ENCODE measurements at regions not wholly inside any gene's neighbourhood (a gene's known extent, or its start where the extent isn't known, plus 50 kb on each side); places are given as distances from the start of the nearest gene placed in this dataset.
"Not testable (repeated sequence)": the region's sequence is repeated elsewhere in the genome, so short reads cannot be mapped to it uniquely, and the experiment has no call there.

GRCh38 chr20:53872081-53872541 is 198.3 kb downstream of the BCAS1 start:
- DNase-seq = no peak

DNA sequence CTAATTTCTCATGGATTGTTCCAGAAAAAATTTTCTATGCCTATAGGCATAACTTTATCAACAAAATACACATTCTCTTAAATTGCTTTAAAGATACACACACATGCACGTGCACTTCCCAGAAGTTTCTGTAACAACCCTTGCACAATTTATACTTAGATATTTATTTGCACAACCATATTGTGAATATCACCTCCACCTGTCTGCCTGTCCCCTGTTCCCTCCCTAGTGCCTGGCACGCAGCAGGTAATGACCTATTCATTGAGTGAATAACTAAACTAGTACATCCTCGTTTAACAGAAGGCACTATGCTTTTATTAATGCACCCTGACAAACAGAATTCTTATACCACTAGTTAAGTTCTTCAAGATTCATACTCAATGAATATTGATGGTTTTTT is 198.9 kb downstream of the BCAS1 start:
- no peak for DNase-seq

DNA sequence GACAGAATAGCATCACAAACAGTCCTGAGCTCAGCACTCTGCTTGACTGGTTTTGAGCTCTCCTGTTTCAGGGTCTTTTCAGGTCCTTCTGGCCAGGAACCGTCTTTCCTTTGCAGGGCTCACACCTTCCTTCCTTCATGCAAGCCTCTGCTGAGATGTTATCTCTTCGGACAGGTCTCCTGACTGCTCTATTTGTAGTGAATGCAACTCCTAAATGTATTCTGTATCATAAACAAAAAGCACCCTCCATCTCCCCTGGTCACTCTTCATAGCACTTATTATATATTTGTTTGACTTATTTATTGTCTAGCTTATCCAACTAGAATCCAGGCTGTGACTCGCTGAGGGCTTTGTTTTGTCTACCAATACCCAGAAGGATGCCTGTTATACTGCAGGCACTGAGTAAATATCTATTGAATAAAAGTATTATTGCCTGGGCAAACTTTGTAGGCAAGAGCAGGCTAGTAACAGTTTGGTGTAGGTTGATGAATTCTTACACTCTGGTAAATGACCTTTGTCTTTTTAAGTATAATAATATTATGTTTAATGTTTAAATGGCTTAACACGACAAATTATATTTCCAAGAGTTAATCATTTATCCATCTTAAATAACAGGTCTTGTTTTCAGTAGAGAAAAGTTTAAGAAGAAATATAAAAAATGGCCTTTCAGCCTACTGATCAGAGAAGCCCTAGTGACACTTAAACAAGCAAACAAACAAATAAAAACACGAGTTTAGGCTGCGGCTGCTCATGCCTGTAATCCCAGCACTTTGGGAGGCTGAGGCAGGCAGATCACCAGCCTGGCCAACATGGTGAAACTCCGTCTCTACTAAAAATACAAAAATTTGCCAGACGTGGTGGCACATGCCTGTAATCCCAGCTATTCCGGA is 199.7 kb downstream of the BCAS1 start:
- no peak for DNase-seq

DNA sequence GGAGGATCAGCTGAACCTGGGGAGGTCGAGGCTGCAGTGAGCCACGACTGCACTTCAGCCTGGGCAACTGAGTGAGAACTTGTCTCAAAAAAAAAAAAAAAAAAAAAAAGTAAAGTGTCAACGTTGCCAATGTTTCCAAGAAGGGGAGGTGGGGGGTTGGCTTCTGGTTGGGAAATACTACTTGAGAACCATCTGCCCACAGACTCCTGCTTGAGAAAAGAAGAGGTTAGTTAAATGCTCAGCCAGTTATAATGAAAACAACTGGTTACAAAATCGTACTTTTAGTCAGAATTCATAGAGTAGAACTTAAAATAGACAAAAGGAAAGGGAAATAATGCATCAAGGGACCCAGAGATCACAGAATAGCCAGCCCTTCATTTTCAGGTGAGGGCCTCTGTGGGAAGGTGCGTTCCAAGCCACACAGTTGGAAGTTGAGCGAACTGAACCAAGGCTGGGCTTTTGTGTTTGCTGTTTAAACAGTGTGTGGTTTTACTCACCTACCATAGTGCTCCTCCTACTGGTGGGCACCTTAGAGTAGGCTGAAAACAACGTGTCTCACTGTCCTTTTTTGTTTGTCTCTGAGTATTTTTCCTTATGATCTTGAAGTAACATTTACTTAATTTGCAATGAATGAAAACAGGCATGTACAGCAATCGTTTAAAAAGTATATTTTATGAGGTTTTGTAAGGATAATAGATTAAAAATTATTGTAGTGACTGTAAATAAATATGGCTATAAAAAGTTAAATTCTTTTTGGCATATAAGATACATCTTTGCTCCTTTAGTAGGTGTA is 200.7 kb downstream of the BCAS1 start:
- DNase-seq = peak; percentile 71 to 78

- no peak for DNase-seq
Observed at GRCh38 chr20:53867741-53868351, 202.5 kb downstream of the BCAS1 start.

DNA sequence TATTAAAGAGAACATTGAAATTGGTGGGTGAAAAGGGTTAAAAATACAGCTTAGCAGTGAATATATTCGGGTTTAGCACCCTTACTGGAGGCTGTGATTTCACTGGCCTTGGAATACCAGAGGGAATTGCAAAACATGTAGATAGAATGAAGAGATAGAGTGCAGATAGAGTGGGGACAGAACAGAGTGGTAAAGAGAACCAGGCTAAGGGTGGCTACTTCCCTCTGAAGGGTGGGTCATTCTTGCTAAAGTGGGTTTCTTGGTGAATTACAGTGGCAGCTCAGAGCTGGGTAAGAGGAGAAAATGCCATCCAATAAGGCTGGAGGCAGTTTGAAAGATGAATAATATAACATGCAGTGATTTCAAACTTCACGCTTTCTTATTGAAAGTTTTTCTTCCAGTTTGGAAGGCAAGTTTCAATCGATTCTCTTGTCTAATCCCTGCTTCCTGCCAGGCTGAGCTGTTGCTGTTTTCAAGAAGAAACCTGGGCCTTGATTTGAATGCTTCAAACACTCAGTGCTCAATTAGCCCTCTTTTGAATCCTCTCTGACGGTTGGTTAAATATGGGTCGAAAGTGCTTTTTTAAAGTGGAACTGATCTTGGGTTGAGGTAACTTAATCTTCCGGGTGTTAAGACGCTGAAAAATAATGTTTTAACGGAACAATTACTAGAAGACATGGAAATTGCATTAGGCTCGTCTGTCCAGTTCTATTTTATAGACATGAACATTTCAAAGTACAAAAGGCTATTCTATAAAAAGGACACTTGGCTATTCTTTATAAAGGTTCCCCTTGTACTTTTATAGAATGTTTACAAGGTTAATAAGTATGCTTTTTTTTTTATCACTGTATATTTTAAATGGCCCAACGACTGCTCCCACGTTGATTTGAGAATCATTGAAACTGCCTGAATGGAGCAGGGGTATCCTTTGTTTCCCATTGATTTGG is 203.3 kb downstream of the BCAS1 start:
- no peak for DNase-seq

DNA sequence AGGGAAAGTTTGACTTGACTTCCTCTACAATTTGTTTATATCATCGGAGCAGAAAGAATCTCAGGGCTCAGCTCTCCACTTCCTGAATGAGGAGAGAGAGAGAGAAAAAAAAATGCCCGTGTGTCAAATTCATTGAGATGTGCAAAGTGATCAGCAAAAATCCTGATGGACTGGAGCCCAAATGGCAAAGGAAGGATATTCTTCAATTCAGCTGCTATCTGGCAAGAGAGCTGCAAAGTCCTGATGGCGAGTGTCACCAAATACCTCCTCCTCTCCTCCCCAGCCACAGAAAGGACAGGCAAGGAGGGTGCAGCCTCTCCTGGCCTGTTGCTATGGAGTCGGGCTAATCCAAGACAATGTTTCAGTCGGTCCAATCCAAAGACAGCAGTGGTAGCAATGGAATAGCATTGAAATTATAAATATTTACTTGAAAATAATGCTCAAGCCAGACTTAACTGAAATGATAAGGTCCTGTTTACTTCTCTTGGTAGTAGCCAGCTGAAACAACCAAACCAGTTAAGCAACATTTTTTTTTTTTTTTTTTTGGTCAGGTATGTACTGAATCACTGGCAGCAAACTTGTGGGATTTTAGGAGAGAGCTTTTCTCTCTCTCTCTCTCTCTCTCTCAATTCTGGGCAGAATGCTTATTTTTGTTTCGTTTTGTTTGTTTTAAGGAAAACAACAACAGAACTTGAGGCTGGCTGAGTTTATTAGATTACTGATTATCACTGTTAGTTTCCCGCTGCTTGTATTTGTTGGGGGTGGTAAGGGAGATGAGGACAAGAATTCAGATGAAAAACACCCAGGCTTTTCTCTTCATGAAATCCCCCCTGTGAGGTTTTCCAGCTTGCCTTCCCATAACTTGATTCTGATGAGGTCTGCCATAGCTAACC is 204.2 kb downstream of the BCAS1 start:
- no peak for DNase-seq

- DNase-seq = not testable (repeated sequence)
Observed at GRCh38 chr20:53864765-53865683, 205.4 kb downstream of the BCAS1 start.

- DNase-seq = not testable (repeated sequence)
Observed at GRCh38 chr20:53863923-53864641, 206.3 kb downstream of the BCAS1 start.

DNA sequence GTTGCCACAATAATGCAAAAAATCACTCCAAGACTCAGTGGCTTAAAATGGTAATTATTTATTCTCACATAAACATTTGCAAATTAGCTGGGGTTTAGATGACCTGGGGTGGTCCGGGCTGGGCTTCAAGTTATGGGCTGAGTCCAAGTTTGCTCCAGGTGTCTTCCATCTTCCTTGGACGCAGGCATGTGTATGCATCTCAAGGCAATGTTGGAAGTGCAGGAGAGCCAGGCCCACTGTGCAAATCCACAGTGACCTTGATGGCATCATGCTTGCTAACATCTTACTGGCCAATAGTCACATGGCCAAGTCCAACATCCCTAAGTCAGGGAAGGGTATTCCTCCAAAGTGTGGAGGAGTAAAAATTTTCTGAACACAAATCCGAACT is 206.9 kb downstream of the BCAS1 start:
- not testable (repeated sequence) for DNase-seq

GRCh38 chr20:53863039-53863438 is 207.4 kb downstream of the BCAS1 start:
- DNase-seq = not testable (repeated sequence)

DNA sequence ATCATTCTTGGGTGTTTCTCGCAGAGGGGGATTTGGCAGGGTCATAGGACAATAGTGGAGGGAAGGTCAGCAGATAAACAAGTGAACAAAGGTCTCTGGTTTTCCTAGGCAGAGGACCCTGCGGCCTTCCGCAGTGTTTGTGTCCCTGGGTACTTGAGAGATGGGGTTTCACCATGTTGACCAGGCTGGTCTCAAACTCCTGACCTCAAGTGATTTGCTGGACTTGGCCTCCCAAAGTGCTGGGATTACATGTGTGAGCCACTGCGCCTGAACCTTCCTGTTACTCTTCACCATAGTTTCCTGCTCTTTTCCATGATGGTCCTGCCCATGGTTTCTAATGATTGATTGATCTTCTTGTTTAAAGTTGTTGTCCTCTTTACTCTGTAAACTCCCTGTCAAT is 207.9 kb downstream of the BCAS1 start:
- not testable (repeated sequence) for DNase-seq

DNA sequence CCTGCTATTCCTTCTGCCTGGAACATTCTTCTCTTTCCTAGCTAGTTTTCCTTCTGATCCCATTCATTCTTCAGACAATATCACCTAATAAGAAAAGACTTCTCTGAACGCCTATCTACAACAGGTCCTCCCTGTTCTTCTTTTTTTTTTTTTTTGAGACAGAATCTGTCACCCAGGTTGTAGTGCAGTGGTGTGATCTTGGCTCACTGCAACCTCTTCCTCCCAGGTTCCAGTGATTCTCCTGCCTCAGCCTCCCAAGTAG is 208.3 kb downstream of the BCAS1 start:
- not testable (repeated sequence) for DNase-seq

- DNase-seq = no peak
Observed at GRCh38 chr20:53859684-53860083, 210.7 kb downstream of the BCAS1 start.

- not testable (repeated sequence) for DNase-seq
Observed at GRCh38 chr20:53859009-53859408, 211.4 kb downstream of the BCAS1 start.

DNA sequence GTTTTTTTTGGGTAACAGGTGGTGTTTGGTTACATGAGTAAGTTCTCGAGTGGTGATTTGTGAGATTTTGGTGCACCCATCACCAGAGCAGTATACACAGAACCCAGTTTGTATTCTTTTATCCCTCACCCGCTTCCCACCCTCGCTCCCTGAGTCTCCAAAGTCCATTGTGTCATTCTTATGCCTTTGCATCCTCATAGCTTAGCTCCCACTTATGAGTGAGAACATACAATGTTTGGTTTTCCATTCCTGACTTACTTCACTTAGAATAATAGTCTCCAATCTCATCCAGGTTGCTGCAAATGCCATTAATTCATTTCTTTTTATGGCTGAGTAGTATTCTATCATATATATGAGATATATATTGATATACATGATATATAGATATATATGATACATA is 211.9 kb downstream of the BCAS1 start:
- DNase-seq = not testable (repeated sequence)

- DNase-seq = no peak
Observed at GRCh38 chr20:53857723-53858236, 212.6 kb downstream of the BCAS1 start.

DNA sequence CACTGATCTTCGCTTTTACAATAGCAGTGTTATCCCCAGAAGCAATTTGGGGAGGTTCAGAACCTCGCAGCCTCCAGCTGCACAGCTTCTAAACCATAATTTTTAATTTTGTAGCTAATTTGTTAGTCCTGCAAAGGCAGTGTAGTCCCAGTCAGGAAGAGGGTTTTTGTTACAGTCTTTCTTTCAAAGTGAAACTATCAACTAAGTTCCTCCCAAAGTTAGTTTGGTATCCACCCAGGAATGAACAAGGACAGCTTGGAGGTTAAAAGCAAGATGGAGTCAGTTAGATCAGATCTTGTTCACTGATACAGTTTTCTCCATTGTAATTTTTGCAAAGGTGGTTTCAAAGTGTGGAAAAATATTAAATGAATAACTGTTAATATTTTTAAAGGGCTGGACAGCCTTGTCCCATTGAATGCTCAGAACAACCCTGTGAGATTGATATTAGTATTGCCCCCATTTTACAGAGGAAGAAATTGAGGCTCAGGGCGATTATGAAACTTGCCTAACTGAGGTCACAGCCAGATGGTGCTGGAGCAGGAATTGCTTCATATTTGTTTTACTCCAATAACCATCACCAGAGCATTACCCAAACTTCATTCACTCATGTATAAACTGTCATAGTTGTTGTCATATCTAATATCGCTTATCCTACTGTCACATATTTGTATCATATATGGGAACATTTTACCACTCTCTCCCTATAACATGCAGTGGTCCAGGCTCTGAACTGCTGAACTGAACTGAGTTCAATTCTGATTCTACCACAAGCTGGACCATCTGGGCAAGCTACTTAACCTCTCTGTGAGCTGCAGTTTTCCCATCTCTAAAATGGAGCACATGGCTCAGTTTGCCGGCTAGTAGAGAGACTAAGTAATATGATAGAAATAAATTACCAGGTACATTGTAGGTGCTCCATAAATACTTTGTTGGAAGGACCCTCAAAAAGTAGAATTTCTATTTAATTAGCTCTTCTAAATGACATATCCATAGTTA is 213.8 kb downstream of the BCAS1 start:
- no peak for DNase-seq

Data from activated CD4-positive, alpha-beta T cell treated with anti-CD3 and anti-CD28 coated beads for 4 hours (primary cell).